GM21786 (cell line): ENCODE measurements at regions not wholly inside any gene's neighbourhood (a gene's known extent, or its start where the extent isn't known, plus 50 kb on each side); places are given as distances from the start of the nearest gene placed in this dataset.
"Not testable (repeated sequence)": the region's sequence is repeated elsewhere in the genome, so short reads cannot be mapped to it uniquely, and the experiment has no call there.

Source experiments
- ATAC-seq: cut with Tn5 transposase; IDR thresholded peaks from one replicate; pipeline ENCODE4 v1.9.1; 2021; ENCODE audit not compliant: unreplicated experiment

DNA sequence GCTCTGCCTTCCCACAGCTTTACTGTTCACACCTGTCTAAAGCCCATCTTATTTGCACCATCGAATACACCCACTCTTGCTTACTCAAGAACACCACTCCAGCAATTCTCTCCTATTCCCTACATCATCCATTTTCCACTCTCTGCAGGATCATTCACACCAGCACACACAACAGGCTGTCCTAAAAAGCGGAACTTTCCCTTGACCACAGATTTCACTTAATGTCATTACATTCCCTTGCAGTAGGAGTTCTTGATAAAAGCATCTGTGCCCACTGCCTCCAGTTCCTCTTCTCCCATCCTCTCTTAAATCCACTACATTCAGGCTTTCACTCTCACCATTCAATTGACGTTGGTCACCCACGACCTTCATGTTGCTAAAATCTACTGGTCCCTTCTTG is 103.0 kb upstream of the PABPC3 start:
- ATAC-seq: not testable (repeated sequence)

DNA sequence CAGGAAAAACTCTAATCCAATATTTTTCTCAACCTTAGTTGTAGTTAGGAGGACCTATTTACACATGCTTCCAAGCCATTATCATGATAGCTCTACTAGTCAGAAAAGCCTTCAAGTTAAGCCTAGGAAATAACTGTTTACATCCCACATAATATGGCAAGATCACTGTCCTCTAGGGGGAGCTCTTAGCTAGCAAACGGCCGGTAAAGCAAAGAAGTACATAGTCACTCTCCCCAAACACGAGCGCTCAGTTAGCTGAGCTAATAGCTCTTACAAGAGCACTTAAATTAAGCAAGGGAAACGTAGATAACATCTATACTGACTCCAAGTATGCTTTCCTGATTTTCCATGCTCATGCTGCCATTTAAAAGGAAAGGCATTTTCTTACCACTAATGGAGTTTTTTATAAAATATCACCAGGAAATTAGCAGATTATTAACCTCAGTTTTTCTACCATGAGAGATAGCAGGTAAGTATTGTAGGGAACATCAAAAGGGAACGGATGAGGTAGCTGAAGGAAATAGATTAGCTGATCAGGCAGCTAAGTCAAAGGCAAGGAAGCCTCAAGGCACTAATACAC is 100.6 kb upstream of the PABPC3 start:
- peak; percentile 55 for ATAC-seq

DNA sequence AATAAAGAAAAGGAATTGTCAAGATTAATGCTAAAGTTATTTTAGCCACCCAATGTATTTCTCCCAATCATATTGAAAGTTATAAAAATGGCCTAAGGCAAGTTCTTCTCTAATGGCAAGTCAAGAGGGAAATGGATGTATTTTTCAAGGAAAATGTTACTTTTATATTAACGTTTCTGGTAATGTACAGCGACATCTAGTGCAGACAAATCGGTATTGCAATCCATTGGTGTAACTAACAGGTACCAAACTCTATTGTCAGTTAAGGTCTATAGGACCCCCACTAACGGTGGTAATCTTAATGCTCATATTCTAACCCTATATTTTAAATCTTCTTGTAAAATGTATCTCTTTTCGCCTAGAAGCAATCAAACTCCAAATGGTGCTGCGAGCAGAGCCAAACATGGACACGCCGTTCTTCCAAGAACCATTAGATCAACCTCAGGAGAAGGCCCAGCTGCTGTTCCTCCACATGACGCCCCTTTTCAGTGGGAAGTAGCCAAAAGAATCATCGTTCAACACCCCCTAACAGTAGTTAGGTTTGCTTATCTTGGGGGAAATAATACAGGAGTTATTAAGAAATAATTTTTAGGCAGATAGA is 98.5 kb upstream of the PABPC3 start:
- ATAC-seq: no peak

- ATAC-seq: no peak
Observed at GRCh38 chr13:24998433-24998832, 97.5 kb upstream of the PABPC3 start.

GRCh38 chr13:25001476-25002206 is 94.3 kb upstream of the PABPC3 start:
- no peak for ATAC-seq

- ATAC-seq: not testable (repeated sequence)
Observed at GRCh38 chr13:25002311-25002710, 93.6 kb upstream of the PABPC3 start.

DNA sequence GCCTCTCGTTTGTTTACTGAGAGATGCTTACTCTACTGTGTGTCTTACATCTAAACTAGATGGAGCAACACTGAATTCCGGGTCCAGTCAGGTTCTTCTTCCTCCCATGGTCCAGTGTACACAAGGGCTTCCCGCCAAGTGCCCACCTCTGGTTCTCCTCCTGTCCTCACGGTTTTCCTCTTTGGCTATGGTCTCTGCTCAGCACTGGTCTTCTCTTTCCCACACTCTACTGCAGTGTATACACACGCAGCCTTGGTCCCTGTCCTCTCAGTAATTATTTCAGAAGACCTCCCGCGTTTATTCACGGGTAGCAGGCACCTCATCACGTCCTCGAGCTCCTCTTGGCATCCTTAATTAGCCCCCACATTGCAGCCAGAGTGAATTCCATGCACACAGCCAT is 91.4 kb upstream of the PABPC3 start:
- ATAC-seq: not testable (repeated sequence)

GRCh38 chr13:25005050-25005497 is 90.9 kb upstream of the PABPC3 start:
- not testable (repeated sequence) for ATAC-seq

DNA sequence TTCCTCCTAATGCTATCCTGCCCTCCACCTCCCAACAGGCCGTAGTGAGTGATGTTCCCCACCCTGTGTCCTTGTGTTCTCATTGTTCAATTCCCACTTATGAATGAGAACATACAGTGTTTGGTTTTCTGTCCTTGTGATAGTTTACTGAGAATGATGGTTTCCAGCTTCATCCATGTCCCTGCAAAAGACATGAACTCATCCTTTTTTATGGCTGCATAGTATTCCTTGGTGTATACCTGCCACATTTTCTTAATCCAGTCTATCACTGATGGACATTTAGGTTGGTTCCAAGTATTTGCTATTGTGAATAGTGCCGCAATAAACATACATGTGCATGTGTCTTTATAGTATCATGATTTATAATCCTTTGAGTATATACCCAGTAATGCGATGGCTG is 88.5 kb upstream of the PABPC3 start:
- ATAC-seq: not testable (repeated sequence)

DNA sequence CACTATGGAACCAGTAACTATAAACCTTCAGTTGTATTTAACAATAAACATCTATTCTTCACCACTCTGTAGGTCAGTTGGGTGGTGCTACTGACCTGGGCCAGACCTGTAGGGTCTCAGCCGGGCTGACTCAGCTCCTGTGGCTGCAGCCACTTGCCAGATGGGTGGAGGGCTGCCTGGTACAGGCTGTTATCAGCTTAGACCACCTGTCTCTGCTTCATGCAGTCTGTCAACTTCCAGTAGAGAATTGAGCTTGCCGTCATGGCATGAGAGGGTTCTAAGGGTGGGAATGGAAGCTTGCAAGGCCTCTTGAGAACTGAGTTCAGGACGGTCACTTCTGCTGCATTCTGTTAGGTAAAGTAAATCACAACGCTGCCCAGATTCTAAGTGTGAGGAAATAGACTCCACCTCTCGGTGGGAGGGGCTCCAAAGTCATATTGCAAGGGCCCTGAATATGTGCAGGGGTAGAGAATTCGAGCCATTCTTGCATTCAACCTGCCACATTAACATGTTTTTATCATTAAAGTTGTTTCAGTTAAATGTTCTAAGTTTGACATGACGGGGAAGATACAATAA is 81.5 kb upstream of the PABPC3 start:
- not testable (repeated sequence) for ATAC-seq

- not testable (repeated sequence) for ATAC-seq
Observed at GRCh38 chr13:25017176-25017575, 78.8 kb upstream of the PABPC3 start.

GRCh38 chr13:25017808-25018728 is 77.9 kb upstream of the PABPC3 start:
- ATAC-seq: not testable (repeated sequence)

GRCh38 chr13:25018729-25019115 is 77.2 kb upstream of the PABPC3 start:
- ATAC-seq: no peak

GRCh38 chr13:25019741-25020140 is 76.2 kb upstream of the PABPC3 start:
- ATAC-seq: not testable (repeated sequence)

- no peak for ATAC-seq
Observed at GRCh38 chr13:25024175-25024574, 71.8 kb upstream of the PABPC3 start.

DNA sequence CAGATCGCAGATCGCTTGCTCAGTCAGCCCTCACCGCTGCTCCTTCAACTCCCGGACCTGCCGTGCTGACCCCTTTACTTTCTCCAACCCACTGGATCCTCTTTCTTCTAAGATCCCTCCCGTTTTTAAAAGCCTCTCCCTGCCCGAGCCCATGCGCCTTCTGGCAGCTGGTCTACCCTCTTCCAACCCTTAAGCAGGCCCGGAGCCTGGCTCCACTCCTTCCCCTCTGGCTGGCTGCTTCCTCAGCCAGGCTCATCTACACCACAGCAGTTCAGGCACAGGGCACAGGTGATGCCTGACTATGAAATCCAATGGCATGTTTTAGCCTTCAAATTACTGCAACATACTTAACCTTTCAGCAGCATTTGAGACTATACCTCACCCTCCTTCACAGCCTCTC is 63.8 kb upstream of the PABPC3 start:
- ATAC-seq: no peak

- no peak for ATAC-seq
Observed at GRCh38 chr13:25034173-25034572, 61.8 kb upstream of the PABPC3 start.

DNA sequence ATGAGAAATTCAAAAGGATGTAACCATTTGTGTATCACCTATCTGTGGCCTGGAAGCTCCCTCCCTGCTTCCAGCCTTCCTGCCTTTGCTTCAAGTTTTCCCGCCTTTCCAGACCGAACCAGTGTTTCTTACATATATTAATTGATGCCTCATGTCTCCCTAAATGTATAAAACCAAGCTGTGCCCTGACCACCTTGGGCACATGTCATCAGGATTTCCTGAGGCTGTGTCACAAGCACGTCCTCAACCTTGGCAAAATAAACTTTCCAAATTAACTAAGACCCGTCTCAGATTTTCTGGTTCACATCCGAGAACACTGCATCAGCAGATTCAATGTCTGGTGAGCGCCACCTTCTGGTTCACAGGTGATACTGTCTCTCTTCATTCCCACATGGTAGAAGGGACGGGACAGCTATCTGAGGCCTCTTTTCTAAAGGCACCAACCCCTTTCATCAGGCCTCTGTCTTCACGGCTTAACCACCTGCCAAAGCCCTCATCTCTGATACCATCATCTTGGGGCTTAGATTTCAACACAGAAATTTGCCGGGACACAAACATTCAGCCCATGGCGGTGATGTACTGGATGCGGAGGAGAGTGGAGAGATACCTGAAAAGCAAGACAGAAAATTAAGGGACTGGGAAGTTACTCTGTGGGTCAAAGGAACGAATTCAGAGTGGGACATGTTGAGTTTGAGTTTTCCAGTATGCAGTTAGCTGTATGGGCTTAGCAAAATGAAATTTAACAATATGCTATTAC is 58.7 kb upstream of the PABPC3 start:
- peak; percentile 65 for ATAC-seq

- ATAC-seq: no peak
Observed at GRCh38 chr13:25042151-25042865, 53.6 kb upstream of the PABPC3 start.
